ENCODE measurements at regions not wholly inside any gene's neighbourhood (a gene's known extent, or its start where the extent isn't known, plus 50 kb on each side); places are given as distances from the start of the nearest gene placed in this dataset.

- TF ChIP-seq CTCF (IDR thresholded peaks at IDR 0.05; ENCODE audit: low read depth, low read length, missing input control), result no peak
- TF ChIP-seq YY1 (IDR thresholded peaks at IDR 0.05), result no peak
- no peak for TF ChIP-seq RAD21 (IDR thresholded peaks at IDR 0.05)
- TF ChIP-seq EGR1 (IDR thresholded peaks at IDR 0.05; ENCODE audit: low read depth in 2 of 2), result no peak
- TF ChIP-seq, protein P1, sequence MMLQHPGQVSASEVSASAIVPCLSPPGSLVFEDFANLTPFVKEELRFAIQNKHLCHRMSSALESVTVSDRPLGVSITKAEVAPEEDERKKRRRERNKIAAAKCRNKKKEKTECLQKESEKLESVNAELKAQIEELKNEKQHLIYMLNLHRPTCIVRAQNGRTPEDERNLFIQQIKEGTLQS (IDR thresholded peaks at IDR 0.05), result no peak
- TF ChIP-seq SP1 (IDR thresholded peaks at IDR 0.05), result no peak
- no peak for TF ChIP-seq TAF1 (conservative IDR thresholded peaks at IDR 0.05)
- TF ChIP-seq, protein P2, sequence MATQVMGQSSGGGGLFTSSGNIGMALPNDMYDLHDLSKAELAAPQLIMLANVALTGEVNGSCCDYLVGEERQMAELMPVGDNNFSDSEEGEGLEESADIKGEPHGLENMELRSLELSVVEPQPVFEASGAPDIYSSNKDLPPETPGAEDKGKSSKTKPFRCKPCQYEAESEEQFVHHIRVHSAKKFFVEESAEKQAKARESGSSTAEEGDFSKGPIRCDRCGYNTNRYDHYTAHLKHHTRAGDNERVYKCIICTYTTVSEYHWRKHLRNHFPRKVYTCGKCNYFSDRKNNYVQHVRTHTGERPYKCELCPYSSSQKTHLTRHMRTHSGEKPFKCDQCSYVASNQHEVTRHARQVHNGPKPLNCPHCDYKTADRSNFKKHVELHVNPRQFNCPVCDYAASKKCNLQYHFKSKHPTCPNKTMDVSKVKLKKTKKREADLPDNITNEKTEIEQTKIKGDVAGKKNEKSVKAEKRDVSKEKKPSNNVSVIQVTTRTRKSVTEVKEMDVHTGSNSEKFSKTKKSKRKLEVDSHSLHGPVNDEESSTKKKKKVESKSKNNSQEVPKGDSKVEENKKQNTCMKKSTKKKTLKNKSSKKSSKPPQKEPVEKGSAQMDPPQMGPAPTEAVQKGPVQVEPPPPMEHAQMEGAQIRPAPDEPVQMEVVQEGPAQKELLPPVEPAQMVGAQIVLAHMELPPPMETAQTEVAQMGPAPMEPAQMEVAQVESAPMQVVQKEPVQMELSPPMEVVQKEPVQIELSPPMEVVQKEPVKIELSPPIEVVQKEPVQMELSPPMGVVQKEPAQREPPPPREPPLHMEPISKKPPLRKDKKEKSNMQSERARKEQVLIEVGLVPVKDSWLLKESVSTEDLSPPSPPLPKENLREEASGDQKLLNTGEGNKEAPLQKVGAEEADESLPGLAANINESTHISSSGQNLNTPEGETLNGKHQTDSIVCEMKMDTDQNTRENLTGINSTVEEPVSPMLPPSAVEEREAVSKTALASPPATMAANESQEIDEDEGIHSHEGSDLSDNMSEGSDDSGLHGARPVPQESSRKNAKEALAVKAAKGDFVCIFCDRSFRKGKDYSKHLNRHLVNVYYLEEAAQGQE (IDR thresholded peaks at IDR 0.05), result no peak
- no peak for TF ChIP-seq FOXA2 (IDR thresholded peaks at IDR 0.05)
- no peak for TF ChIP-seq JUND (IDR thresholded peaks at IDR 0.05)
- no peak for TF ChIP-seq FOXA1 (IDR thresholded peaks at IDR 0.05)
- no peak for TF ChIP-seq ZBTB33 (IDR thresholded peaks at IDR 0.05)
- TF ChIP-seq, protein P3, sequence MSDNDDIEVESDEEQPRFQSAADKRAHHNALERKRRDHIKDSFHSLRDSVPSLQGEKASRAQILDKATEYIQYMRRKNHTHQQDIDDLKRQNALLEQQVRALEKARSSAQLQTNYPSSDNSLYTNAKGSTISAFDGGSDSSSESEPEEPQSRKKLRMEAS (IDR thresholded peaks at IDR 0.05), result no peak
Observed at GRCh38 chr1:58089898-58090534, 456.5 kb downstream of the OMA1 start.

Measured in liver (tissue), 3 donors.